CD4-positive, alpha-beta T cell treated with Interleukin-10 for 1 hour (primary cell): ENCODE measurements at regions not wholly inside any gene's neighbourhood (a gene's known extent, or its start where the extent isn't known, plus 50 kb on each side); places are given as distances from the start of the nearest gene placed in this dataset.

Source experiments
- DNase-seq: peaks from one replicate; pipeline ENCODE4 v3.0.0-alpha.2; 2020

GRCh38 chr1:232271991-232272589 lies 357.8 kb downstream of the SIPA1L2 start:
- no peak for DNase-seq

GRCh38 chr1:232271299-232271698 lies 358.6 kb downstream of the SIPA1L2 start:
- no peak for DNase-seq

- no peak for DNase-seq
Measured at GRCh38 chr1:232269988-232270387, 359.9 kb downstream of the SIPA1L2 start.

- no peak for DNase-seq
Measured at GRCh38 chr1:232267837-232268598, 361.9 kb downstream of the SIPA1L2 start.

- DNase-seq = no peak
Measured at GRCh38 chr1:232267092-232267836, 362.7 kb downstream of the SIPA1L2 start.

GRCh38 chr1:232263452-232263851 lies 366.5 kb downstream of the SIPA1L2 start:
- no peak for DNase-seq

- no peak for DNase-seq
Measured at GRCh38 chr1:232262991-232263390, 366.9 kb downstream of the SIPA1L2 start.

- DNase-seq = no peak
Measured at GRCh38 chr1:232260861-232261260, 369.1 kb downstream of the SIPA1L2 start.

- DNase-seq = no peak
Measured at GRCh38 chr1:232260045-232260444, 369.9 kb downstream of the SIPA1L2 start.

GRCh38 chr1:232259333-232259732 lies 370.6 kb downstream of the SIPA1L2 start:
- DNase-seq = no peak

GRCh38 chr1:232252546-232253118 lies 377.3 kb downstream of the SIPA1L2 start:
- no peak for DNase-seq

- no peak for DNase-seq
Measured at GRCh38 chr1:232250838-232251237, 379.1 kb downstream of the SIPA1L2 start.

GRCh38 chr1:232249861-232250777 lies 379.8 kb downstream of the SIPA1L2 start:
- DNase-seq = no peak

GRCh38 chr1:232249339-232249738 lies 380.6 kb downstream of the SIPA1L2 start:
- no peak for DNase-seq

GRCh38 chr1:232248276-232248820 lies 381.6 kb downstream of the SIPA1L2 start:
- DNase-seq = no peak

- no peak for DNase-seq
Measured at GRCh38 chr1:232247669-232248068, 382.3 kb downstream of the SIPA1L2 start.

GRCh38 chr1:232244426-232244825 lies 385.5 kb downstream of the SIPA1L2 start:
- no peak for DNase-seq

GRCh38 chr1:232239998-232240397 lies 389.9 kb downstream of the SIPA1L2 start:
- no peak for DNase-seq

- DNase-seq = no peak
Measured at GRCh38 chr1:232239522-232239921, 390.4 kb downstream of the SIPA1L2 start.

- DNase-seq = no peak
Measured at GRCh38 chr1:232238009-232238408, 391.9 kb downstream of the SIPA1L2 start.

GRCh38 chr1:232227306-232227705 lies 402.6 kb downstream of the SIPA1L2 start:
- no peak for DNase-seq

- DNase-seq = peak; percentile 24
Measured at GRCh38 chr1:232226197-232226712, 403.7 kb downstream of the SIPA1L2 start.
